GM12875 (cell line): ENCODE measurements at regions not wholly inside any gene's neighbourhood (a gene's known extent, or its start where the extent isn't known, plus 50 kb on each side); places are given as distances from the start of the nearest gene placed in this dataset.
"Not testable (repeated sequence)": the region's sequence is repeated elsewhere in the genome, so short reads cannot be mapped to it uniquely, and the experiment has no call there.

Source experiments
- H3K4me3 ChIP-seq: one replicate; pipeline ENCODE4 v1.5.1; 2011; ENCODE audit warnings: low read depth, low read length, control low read depth
- CTCF ChIP-seq: IDR thresholded peaks from 2 replicates; pipeline ENCODE4 v1.5.1; 2011; ENCODE audit warnings: low read depth, mild to moderate bottlenecking, control low read depth, inconsistent platforms, low read length, moderate library complexity, borderline replicate concordance; ENCODE audit not compliant: insufficient read depth

GRCh38 chr2:75994759-75995158 lies 284.0 kb upstream of the GCFC2 start:
- TF ChIP-seq CTCF: no peak
- no peak overlapping the region for H3K4me3 ChIP-seq

- not testable (repeated sequence) for H3K4me3 ChIP-seq
Observed at GRCh38 chr2:75988622-75989021, 277.9 kb upstream of the GCFC2 start.

GRCh38 chr2:75986617-75987016 lies 275.9 kb upstream of the GCFC2 start:
- no peak for TF ChIP-seq CTCF
- no peak overlapping the region for H3K4me3 ChIP-seq

- no peak overlapping the region for H3K4me3 ChIP-seq
- no peak for TF ChIP-seq CTCF
Observed at GRCh38 chr2:75982719-75983118, 272.0 kb upstream of the GCFC2 start.

GRCh38 chr2:75964646-75965045 lies 253.9 kb upstream of the GCFC2 start:
- H3K4me3 ChIP-seq: no peak overlapping the region
- TF ChIP-seq CTCF: no peak

GRCh38 chr2:75960472-75961009 lies 249.8 kb upstream of the GCFC2 start:
- no peak overlapping the region for H3K4me3 ChIP-seq
- no peak for TF ChIP-seq CTCF

- no peak for TF ChIP-seq CTCF
- H3K4me3 ChIP-seq: no peak overlapping the region
Observed at GRCh38 chr2:75959724-75960471, 249.2 kb upstream of the GCFC2 start.

GRCh38 chr2:75954761-75955160 lies 244.0 kb upstream of the GCFC2 start:
- TF ChIP-seq CTCF: no peak
- H3K4me3 ChIP-seq: no peak overlapping the region
